ENCODE measurements at regions not wholly inside any gene's neighbourhood (a gene's known extent, or its start where the extent isn't known, plus 50 kb on each side); places are given as distances from the start of the nearest gene placed in this dataset.

GRCh38 chr6:14197118-14197517 lies 79.5 kb downstream of the CD83 start (continued):
- no peak for TF ChIP-seq KDM1A (IDR thresholded peaks at IDR 0.05; ENCODE audit: borderline replicate concordance)
- no peak for TF ChIP-seq E2F4 (IDR thresholded peaks at IDR 0.05; ENCODE audit: low read depth, low read length)
- no peak for TF ChIP-seq HCFC1 (IDR thresholded peaks at IDR 0.05; ENCODE audit: low read length)
- no peak for TF ChIP-seq MYB (IDR thresholded peaks at IDR 0.05; ENCODE audit: borderline replicate concordance, low read depth, low read length)
- TF ChIP-seq ZNF217 (IDR thresholded peaks at IDR 0.05) = no peak
- no peak for TF ChIP-seq SREBF2 (IDR thresholded peaks at IDR 0.05; ENCODE audit: low read length)
- no peak for TF ChIP-seq E4F1 (IDR thresholded peaks at IDR 0.05; ENCODE audit: borderline replicate concordance, partially characterized antibody)

- Histone ChIP-seq H3K79me2 (ENCODE audit: control insufficient read depth, insufficient read depth, low read length) (no peaks in the 10 kb centered on the region), H3K4me1 (ENCODE audit: control insufficient read depth, insufficient read depth, low read length) (no peaks in the 10 kb centered on the region), H3K27me3 (replicated peaks in 1 of 2; ENCODE audit: control insufficient read depth in 2 of 2, insufficient read depth in 2 of 2, low read length in 1 of 2) (no peaks in the 10 kb centered on the region), H3K9me3 (replicated peaks; ENCODE audit: control insufficient read depth, insufficient read depth, low read length) (no peaks in the 10 kb centered on the region), H3K9ac (ENCODE audit: control insufficient read depth, insufficient read depth, low read length) (no peak overlapping the region), H3K36me3 (ENCODE audit: control insufficient read depth in 2 of 2, insufficient read depth in 2 of 2, low read length in 1 of 2) (no peaks in the 10 kb centered on the region), H2AFZ (ENCODE audit: control insufficient read depth, low read depth, low read length) (no peak overlapping the region), H3K4me3 (no peak overlapping the region), H3K4me2 (ENCODE audit: control insufficient read depth, insufficient read depth) (no peak overlapping the region), H4K20me1 (ENCODE audit: control insufficient read depth, insufficient read depth) (no peaks in the 10 kb centered on the region), H3K27ac (ENCODE audit: control insufficient read depth, insufficient read depth) (no peak overlapping the region)
- in situ Hi-C loops (cut with MboI) (loop anchor here (25.0 kb wide), 2 partner anchors 1287 to 1412 kb away; no protein-coding TSS in a partner anchor), intact Hi-C loops (cut with micrococcal nuclease; ENCODE audit: unreplicated experiment) (no loop called here)
- ChIA-PET RAD21 (ENCODE audit: unreplicated experiment) (no interaction called here), CTCF (no interaction called here), SMC1A (ENCODE audit: uncharacterized antibody, unreplicated experiment) (no interaction called here), POLR2A (no interaction called here)
- ATAC-seq (no peak), FAIRE-seq (no peak), DNase-seq (ENCODE audit: low read depth, low spot score) (no peak)
- 27% methylated on average over 4 of the region's 4 CpGs for WGBS (ENCODE audit: insufficient coverage, insufficient replicate concordance, low lambda C conversion rate, missing lambda C conversion rate)
- BruUV-seq (replicated peaks) = no TSS peak
- TF ChIP-seq GATAD2B (conservative IDR thresholded peaks at IDR 0.05; ENCODE audit: low read depth) (no peak), NR2C2 (IDR thresholded peaks at IDR 0.05; ENCODE audit: borderline replicate concordance, control insufficient read depth, insufficient read length, low read depth) (no peak), RFX5 (IDR thresholded peaks at IDR 0.05; ENCODE audit: low read depth, low read length) (no peak), RELB (IDR thresholded peaks at IDR 0.05; ENCODE audit: low read depth) (no peak), NFXL1 (IDR thresholded peaks at IDR 0.05; ENCODE audit: borderline replicate concordance) (no peak), EED (IDR thresholded peaks at IDR 0.05; ENCODE audit: low read depth) (no peak), BCL11A (IDR thresholded peaks at IDR 0.05; ENCODE audit: low read depth, low read length) (no peak), ZBTB33 (IDR thresholded peaks at IDR 0.05) (no peak), CHD1 (IDR thresholded peaks at IDR 0.05; ENCODE audit: low read depth, low read length) (no peak), MTA2 (IDR thresholded peaks at IDR 0.05; ENCODE audit: low read depth) (no peak), KDM1A (IDR thresholded peaks at IDR 0.05; ENCODE audit: borderline replicate concordance) (no peak), MYC (IDR thresholded peaks at IDR 0.05; ENCODE audit: insufficient read depth, insufficient read length, insufficient replicate concordance, low read length, severe bottlenecking) (no peak)
These were observed 82.5 kb downstream of the CD83 start for GRCh38 chr6:14200047-14200446.

Data from GM12878 (cell line).